Endometrium (tissue), 2 donors: ENCODE measurements at regions not wholly inside any gene's neighbourhood (a gene's known extent, or its start where the extent isn't known, plus 50 kb on each side); places are given as distances from the start of the nearest gene placed in this dataset.

Experiments
- FAIRE-seq: peaks from 2 replicates; lab custom pipeline; 2012; peaks lifted over from hg19 to GRCh38; lab: Jason Lieb, UNC
- donor health status: control.
- donor health status: control.

DNA sequence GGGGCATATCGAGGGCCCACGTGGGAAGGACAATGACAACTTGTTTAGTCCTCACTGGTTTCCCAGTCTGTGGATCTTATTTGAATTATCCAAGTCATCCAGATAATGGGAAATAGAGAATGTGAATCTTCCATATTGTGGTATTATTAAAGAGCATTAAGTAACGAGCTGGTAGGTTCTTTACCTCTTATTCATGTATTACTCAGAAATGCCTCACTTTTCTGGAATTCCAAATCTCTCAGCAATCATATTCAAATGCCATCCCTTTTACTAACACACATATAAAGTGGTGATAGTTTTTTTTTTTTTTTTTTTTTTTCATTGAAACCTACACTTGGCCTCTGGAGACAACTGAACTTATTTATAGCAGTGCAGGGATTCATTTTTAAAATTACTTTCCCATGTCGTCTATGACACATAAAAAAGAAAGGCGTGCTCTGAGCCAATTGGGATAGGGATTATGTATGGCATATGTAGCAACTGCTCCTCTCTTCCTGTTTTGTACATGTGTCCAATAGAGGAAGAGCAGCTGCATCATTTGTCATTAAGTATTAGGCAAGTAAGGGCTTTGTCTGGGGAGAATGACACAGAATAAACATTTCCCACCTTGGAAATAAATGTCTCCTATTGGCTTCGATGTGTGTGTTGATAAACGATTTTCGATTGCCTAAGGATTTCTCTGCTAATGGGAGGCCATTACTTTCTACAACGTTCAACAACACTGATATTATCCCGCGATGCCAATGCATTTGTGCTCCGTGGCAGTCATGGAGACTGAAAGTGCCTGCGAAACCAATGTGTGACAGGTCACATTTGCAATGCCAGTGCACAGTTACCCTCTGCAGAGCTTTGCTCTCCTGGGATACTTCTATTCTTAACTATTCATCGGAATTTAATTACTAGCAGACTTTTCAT lies 78.6 kb upstream of the IFNG-AS1 start:
- no peak for FAIRE-seq

DNA sequence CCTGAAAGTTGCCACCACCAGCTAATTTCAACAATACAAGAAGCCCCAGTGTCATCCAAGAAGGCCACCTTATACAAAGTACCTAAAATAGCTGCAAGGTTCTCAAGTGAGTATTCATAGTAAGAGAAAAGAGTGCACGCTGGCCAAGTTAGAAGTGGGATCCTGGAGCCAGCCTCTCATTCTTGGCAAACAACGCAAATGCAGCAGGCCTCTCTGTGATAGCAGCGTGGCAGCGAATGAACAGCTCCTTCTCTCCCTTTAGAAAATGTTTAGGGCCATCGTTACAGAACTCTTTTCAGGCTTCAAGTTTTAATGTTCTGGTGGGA lies 78.0 kb upstream of the IFNG-AS1 start:
- FAIRE-seq = no peak

GRCh38 chr12:67911789-67912188 lies 77.5 kb upstream of the IFNG-AS1 start:
- FAIRE-seq = no peak

DNA sequence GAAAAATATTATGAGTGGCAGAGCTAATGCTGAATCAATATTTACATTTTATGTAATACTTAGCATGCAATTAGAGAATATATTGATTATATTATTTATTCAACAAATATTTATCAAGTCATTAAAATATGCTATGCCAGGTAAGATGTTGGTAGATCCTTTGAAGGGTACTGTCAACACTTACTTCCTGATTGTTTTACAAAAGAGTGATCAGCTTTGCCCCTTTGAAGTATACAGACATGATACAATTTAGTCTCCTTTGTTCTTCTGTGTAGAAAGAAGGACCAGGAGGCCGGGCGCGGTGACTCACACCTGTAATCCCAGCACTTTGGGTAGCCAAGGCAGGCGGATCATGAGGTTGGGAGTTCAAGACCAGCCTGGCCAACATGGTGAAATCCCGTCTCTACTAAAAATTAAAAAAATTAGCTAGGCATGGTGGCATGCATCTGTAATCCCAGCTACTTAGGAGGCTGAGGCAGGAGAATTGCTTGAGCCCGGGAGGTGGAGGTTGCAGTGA lies 73.9 kb upstream of the IFNG-AS1 start:
- FAIRE-seq = no peak

GRCh38 chr12:67916266-67916970 lies 72.8 kb upstream of the IFNG-AS1 start:
- no peak for FAIRE-seq

GRCh38 chr12:67917811-67918210 lies 71.4 kb upstream of the IFNG-AS1 start:
- no peak for FAIRE-seq

- no peak for FAIRE-seq
These were observed 70.8 kb upstream of the IFNG-AS1 start for GRCh38 chr12:67918441-67918840.

- peak; percentile 67 for FAIRE-seq
These were observed 69.8 kb upstream of the IFNG-AS1 start for GRCh38 chr12:67919406-67919805.

GRCh38 chr12:67920413-67920812 lies 68.8 kb upstream of the IFNG-AS1 start:
- no peak for FAIRE-seq

DNA sequence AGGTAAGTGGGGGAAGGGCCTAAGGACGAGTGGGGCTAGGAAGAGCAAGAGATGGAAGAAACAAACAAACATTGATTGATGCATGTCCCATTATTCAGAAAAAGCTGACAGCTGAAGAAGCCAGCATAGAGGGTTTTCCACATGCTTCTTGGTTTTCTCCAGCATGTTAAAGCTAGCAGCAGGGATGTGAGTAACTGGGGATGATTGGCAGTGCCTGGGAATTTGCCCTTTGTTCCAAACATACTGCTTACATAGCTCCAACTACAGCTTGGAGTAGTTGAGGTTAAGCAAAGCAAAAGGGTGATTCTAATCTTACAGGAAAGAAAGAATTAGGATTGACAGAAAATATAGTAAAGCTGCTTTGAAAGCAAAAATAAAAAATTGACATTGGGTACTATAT lies 68.0 kb upstream of the IFNG-AS1 start:
- no peak for FAIRE-seq

- no peak for FAIRE-seq
These were observed 67.0 kb upstream of the IFNG-AS1 start for GRCh38 chr12:67922245-67922644.

DNA sequence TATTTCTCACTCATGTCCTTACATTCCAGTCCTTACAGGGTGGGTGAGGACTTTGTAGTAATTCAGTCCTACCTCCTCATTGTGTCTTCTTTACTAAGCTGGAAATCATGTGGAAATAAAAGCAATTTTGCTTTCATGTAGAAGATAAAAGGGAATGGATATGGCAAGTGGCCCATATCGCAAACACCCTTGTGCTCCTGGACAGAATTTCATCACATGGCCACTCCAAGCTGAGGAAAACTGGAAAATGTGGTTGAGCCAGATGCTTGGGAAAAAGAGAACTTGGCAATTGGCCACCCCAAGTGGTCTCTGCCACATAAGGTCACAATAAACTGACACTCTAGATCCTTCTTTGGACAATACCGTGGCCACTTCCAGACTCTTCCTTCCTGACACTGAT lies 64.2 kb upstream of the IFNG-AS1 start:
- no peak for FAIRE-seq

DNA sequence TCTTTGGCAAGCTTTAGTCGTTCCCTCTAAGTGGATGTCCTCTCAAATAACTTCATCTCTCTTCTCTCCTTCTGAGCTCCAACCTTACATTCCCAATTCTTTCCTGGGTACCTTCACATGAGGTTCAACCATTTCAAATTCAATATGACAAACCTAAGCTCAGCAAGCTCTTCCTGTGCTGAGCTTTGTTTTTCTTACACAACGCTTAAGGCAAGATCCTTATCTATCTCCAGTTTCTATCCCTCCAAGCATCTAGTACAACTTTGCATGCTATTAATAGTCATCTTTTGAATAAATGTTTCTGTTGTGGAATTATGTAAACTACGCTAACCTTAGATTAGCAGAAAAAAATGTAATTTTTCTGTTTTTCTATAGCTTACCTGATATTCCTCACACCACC lies 63.7 kb upstream of the IFNG-AS1 start:
- FAIRE-seq = no peak

GRCh38 chr12:67926063-67926462 lies 63.2 kb upstream of the IFNG-AS1 start:
- no peak for FAIRE-seq

- FAIRE-seq = no peak
These were observed 61.9 kb upstream of the IFNG-AS1 start for GRCh38 chr12:67927324-67927723.

DNA sequence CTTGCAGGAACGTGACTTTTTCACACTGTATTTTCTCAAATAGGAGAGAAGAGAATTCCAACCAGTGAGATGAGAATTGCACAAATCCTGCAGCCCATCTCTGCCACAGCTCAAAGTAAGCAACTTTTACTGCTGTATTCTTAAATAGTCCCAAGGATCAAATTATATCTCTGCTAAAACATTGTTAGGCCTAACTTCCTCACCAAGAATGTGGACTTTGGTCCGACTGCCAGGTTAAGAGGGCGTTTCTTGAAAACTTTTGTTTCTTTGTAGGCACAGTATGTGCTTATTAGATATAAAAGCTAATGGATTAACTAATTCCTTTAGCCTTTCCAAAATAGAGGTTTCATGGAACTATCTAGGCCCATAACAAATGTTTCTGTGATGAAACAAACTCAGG lies 61.4 kb upstream of the IFNG-AS1 start:
- no peak for FAIRE-seq

DNA sequence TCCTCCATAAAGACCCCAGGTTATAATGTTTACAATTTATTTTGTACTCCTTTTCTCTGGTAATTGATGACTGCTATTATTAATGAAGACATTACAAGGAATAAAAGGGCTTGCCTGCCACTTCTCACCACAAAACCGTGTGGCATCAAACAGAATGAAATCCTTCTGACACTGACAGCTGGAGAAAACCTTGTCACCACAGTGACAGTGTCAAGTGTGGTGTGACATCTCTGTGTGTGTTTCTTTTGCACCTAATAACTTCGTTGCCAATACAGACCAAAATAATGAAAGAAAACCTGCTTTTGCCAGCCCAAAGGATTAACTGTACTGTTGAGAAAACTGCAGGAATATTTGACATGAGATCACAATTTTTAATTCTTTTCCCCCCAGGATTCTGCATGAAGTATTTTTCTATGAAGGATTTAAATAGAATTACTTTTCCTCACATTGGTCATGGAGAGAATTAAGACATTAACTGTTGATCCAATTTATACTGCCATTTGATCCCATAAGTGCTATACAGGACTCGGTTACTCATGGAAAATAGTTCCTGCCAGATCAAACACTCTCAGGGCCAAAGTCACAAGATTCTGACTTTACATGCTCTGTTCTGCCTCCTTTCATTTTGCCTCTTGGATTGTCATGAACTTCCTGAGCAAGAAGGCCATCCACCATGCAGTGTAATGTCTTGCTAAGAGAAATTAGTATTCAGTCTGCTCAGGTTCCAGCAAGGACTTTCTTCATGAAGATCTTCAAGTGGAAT lies 60.4 kb upstream of the IFNG-AS1 start:
- FAIRE-seq = no peak

DNA sequence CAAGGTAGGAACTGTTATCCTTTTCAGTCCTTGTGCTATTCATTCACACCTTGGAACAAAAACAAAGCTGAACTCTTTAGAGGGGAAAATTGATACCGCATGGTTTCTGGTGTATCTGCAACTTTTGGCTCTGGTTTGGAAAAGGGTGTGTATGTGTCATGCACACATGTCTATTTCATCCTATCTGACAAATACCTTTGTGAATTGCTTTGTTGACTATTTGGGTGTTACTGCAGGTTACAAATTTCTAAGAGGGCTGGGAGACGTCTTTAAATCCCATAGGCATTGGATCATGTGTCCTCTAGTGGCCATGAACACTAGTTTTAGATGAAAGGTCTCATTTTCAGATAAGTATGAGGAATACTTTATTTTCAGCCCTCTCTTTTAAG lies 59.9 kb upstream of the IFNG-AS1 start:
- FAIRE-seq = no peak

- no peak for FAIRE-seq
These were observed 51.4 kb upstream of the IFNG-AS1 start for GRCh38 chr12:67937822-67938221.
